ENCODE measurements at regions not wholly inside any gene's neighbourhood (a gene's known extent, or its start where the extent isn't known, plus 50 kb on each side); places are given as distances from the start of the nearest gene placed in this dataset.
"Not testable (repeated sequence)": the region's sequence is repeated elsewhere in the genome, so short reads cannot be mapped to it uniquely, and the experiment has no call there.

DNA sequence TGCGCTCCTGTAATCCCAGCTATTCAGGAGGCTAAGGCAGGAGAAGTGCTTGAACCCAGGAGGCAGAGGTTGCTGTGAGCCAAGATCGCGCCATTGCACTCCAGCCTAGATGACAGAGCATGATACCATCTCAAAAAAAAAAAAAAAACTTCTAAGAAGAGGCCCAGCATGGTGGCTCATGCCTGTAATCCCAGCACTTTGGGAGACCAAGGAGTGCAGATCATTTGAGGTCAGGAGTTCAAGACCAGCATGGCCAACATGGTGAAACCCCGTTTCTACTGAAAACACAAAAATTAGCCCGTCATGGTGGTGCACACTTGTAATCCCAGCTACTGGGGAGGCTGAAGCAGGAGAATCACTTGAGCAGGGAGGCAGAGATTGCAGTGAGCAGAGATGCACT is 51.5 kb upstream of the LANCL2 start:
- TF ChIP-seq, protein P1, sequence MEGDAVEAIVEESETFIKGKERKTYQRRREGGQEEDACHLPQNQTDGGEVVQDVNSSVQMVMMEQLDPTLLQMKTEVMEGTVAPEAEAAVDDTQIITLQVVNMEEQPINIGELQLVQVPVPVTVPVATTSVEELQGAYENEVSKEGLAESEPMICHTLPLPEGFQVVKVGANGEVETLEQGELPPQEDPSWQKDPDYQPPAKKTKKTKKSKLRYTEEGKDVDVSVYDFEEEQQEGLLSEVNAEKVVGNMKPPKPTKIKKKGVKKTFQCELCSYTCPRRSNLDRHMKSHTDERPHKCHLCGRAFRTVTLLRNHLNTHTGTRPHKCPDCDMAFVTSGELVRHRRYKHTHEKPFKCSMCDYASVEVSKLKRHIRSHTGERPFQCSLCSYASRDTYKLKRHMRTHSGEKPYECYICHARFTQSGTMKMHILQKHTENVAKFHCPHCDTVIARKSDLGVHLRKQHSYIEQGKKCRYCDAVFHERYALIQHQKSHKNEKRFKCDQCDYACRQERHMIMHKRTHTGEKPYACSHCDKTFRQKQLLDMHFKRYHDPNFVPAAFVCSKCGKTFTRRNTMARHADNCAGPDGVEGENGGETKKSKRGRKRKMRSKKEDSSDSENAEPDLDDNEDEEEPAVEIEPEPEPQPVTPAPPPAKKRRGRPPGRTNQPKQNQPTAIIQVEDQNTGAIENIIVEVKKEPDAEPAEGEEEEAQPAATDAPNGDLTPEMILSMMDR (IDR thresholded peaks at IDR 0.05) = not testable (repeated sequence)
- not testable (repeated sequence) for TF ChIP-seq POLR2A (IDR thresholded peaks at IDR 0.05)
